ENCODE measurements at regions not wholly inside any gene's neighbourhood (a gene's known extent, or its start where the extent isn't known, plus 50 kb on each side); places are given as distances from the start of the nearest gene placed in this dataset.
"Not testable (repeated sequence)": the region's sequence is repeated elsewhere in the genome, so short reads cannot be mapped to it uniquely, and the experiment has no call there.

- DNase-seq (no peak), ATAC-seq (no peak)
These were observed 270.4 kb downstream of the MIAT start for GRCh38 chr22:26927821-26928220.

GRCh38 chr22:26931471-26931870, 274.1 kb downstream of the MIAT start:
- ATAC-seq, result no peak
- no peak for DNase-seq

GRCh38 chr22:26933105-26933590, 275.8 kb downstream of the MIAT start:
- DNase-seq (no peak), ATAC-seq (no peak)

DNA sequence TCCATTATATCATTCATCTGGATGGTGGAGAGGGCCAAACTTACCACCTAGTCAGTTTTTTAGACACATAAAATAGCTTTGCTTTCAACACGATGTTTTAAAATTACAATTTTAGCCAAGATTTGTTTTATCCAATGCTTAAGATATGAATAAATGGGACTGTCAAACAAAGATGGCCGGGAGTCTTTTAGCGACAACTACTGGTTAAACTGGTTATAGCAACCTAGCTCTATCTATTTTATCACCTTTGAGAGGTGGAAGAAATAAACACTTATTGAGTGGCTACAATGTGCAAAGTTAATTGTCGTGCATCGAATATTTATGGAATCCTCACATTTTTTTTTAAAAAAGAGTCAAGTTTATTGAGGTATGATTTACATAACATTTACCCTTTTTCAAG, 279.8 kb downstream of the MIAT start:
- no peak for ATAC-seq

DNA sequence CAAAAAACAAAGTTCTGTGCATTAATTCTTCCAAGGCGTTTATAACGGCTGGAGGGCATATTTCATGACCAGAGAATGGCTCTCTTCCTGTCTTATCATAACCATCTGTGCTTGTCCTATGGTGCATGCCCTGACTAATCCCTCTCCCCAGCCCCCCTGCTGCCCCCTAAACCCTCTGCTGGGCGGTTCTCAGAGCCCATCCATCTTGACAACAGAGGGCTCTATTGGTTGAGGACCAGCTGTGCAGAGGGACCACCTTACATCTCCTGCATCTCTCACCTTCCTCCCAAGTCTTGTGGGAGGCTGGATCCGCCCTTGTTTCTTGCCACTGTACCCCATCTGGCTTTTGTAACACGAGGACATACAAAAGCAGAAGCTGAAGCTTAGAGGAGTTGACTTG, 282.1 kb downstream of the MIAT start:
- no peak for DNase-seq
- no peak for ATAC-seq

More for the DNA sequence above, 279.8 kb downstream of the MIAT start:
- no peak for DNase-seq

GRCh38 chr22:26941896-26942636, 284.7 kb downstream of the MIAT start:
- DNase-seq (no peak), ATAC-seq (no peak)

DNA sequence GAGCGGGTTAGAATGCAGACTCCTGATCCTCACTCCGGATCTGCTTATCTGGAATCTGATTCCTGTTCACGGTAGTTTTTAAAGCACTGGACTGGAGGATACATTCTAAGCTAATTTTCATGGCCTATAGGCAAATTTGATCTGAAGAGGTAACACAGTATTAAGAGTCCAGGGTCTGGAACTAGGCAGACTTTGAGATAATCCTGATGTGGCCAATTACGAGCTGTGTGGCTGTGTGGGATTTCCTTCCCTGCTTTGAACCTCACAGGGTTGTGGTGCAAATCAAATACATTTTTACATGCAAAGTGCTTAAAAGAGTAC, 285.2 kb downstream of the MIAT start:
- ATAC-seq, result no peak
- DNase-seq, result no peak

DNA sequence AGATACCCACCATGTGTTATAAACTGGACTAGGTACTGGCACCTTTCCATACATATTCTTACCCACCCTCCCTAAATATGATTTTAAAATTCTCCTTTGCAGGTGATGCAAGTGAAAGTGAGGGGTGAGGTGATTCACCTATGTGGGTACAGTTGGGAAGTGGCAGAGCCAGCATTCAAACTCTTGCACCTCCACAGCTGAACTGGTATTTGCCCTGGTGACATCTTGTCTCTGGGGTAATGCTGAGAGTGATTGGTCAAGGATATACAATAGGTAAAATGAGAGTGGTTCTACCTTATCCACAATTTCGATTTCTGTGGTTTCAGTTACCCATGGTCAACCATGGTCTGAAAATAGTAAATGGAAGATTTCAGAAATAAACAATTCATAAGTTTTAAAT, 288.2 kb downstream of the MIAT start:
- DNase-seq, result no peak
- ATAC-seq, result no peak

GRCh38 chr22:26949193-26949592, 291.8 kb downstream of the MIAT start:
- no peak for ATAC-seq
- no peak for DNase-seq

DNA sequence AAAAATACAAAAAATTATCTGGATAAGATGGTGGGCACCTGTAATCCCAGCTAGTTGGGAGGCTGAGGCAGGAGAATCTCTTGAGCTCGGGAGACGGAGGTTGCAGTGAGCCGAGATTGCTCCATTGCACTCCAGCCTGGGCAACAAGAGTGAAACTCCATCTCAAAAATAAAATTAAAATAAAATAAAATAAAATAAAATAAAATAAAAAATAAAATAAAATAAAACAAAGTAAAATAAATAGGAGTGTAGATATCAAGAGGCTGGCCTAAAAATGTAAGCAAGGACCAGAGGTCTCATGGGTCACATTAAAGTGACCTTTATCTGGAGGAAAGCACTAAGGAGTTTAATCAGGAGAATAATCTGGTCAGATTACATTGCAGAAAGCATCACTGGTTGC, 293.8 kb downstream of the MIAT start:
- not testable (repeated sequence) for ATAC-seq, DNase-seq

GRCh38 chr22:26952004-26952403, 294.6 kb downstream of the MIAT start:
- DNase-seq (no peak), ATAC-seq (no peak)

- no peak for DNase-seq
- no peak for ATAC-seq
These were observed 295.1 kb downstream of the MIAT start for GRCh38 chr22:26952451-26953011.

- ATAC-seq, result no peak
These were observed 295.9 kb downstream of the MIAT start for GRCh38 chr22:26953012-26953883.

DNA sequence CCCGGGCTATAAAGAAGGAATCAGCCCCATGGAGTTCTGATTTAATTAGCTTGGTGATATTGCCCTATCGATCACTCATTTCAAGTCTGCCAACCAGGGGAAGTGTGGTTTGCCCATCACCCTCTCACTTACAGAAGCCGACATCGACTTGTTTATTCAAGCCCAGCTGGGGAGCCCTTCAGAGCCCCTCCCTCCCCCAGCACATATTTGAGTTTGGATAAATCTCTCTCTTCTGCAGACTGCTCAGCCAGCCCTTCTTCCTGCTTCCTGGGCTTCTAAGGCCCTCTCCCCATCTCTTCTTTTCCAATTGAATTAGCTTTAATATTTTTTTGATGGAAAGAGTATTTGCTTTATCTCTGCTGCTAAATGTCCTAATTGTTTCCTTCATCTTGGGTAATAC, 299.0 kb downstream of the MIAT start:
- DNase-seq (no peak), ATAC-seq (no peak)

More at GRCh38 chr22:26953012-26953883, 295.9 kb downstream of the MIAT start:
- DNase-seq, result no peak

GRCh38 chr22:26957176-26957575, 299.8 kb downstream of the MIAT start:
- ATAC-seq (no peak), DNase-seq (no peak)

- ATAC-seq (no peak), DNase-seq (no peak)
These were observed 300.5 kb downstream of the MIAT start for GRCh38 chr22:26957897-26958296.

- ATAC-seq (no peak), DNase-seq (no peak)
These were observed 301.0 kb downstream of the MIAT start for GRCh38 chr22:26958378-26958777.

DNA sequence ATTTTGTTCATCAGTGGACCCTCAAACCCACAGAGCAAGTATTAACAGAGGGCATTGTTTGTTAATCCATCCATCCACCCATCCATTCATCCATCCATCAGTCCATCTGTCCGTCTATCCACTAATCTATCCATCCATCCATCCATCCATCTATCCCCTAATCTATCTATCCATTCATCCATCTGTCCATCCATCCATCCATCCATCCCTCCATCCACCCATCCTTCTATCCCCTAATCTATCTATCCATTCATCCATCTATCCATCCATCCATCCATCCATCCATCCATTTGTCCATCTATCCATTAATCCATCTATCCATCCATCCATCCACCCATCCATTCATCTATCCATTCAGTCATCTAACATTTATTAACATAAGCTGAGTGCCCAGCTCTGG, 307.3 kb downstream of the MIAT start:
- ATAC-seq, result no peak
- DNase-seq, result no peak

DNA sequence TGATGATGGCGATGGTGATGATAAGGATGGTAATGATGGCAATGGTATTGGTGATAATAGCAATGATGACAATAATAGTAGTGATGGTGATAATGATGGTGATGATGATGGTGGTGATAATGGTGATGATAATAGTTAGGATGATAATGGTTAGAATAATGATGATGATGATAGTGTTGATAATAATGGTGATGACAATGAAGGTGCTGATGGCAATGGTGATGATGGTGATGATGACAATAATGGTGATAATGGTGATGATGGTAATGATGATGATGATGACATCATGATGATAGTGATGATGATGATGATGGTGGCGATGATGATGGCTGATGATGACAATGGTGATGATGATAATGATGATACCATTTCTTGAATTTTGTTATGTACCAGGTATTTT, 309.9 kb downstream of the MIAT start:
- ATAC-seq, result no peak
- no peak for DNase-seq

DNA sequence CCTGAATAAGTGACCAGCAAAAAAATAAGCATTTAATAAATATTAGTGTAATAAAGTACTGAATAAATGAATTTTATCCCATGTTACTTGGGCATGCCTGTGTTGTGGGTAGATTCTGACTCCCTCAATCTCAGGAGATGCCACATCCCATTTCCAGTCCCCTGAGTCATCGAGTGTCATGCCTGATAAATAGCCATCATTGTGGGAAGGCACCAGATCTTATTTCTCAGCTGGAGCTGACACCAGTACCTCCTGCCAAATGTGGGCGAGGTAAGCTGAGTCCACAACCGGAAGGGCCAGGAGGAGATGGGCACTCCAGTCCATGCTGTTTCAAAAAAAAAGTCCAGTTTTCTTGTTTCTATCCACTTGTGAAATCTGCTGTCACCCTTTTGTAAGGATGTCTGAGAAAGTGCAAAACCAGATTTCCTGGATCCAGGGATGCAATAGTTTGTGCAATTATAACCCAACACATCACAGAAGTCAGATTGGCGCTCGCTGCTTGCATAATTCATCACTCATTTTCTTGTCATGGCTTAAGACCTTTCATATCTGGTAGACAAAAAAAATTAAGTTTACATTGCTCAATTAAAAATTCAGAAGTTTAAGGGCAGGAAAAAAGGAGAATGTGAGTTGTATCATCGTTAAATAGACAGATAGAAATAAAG, 311.6 kb downstream of the MIAT start:
- ATAC-seq (no peak), DNase-seq (no peak)

GRCh38 chr22:26970809-26971394, 313.5 kb downstream of the MIAT start:
- DNase-seq, result no peak
- no peak for ATAC-seq

DNA sequence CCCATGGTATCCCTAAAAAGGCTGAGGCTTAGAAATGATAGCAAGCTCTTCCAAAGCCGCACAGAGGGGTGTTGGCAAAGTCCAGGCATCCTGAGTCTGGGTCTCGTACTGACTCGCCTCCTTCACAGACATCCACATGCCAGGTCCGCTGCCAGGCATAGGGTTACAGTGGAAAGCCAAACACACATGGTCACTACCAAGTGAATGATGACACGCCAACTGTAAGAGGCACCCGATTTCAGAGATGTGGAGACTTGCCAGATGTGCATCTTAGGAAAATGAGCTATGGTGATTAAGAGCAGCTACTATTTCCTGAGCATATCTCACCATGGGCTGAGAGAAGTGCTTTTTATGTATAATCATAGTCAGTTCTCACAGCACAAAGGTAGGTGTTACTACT, 314.9 kb downstream of the MIAT start:
- DNase-seq (no peak), ATAC-seq (no peak)
